ENCODE measurements at regions not wholly inside any gene's neighbourhood (a gene's known extent, or its start where the extent isn't known, plus 50 kb on each side); places are given as distances from the start of the nearest gene placed in this dataset.

DNA sequence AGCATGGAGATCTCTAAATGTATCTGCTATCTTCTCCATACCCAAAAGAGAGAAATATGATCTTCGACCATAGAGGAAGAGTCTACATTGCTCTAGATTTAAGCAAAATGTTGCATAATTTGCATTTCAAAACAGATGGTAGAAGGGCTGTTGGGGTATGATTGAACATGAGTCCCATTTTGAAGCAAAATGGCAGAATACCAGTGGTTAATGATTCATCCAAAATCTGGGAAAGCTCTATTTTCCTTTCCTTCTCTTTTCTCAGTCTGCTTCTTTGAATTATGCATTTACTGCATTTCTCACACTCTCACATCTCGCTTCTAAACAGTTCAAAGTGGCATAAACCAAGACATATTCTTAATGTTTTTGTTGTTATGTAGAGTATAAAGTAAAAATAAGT lies 178.5 kb downstream of the MACC1 start:
- TF ChIP-seq, protein P1, sequence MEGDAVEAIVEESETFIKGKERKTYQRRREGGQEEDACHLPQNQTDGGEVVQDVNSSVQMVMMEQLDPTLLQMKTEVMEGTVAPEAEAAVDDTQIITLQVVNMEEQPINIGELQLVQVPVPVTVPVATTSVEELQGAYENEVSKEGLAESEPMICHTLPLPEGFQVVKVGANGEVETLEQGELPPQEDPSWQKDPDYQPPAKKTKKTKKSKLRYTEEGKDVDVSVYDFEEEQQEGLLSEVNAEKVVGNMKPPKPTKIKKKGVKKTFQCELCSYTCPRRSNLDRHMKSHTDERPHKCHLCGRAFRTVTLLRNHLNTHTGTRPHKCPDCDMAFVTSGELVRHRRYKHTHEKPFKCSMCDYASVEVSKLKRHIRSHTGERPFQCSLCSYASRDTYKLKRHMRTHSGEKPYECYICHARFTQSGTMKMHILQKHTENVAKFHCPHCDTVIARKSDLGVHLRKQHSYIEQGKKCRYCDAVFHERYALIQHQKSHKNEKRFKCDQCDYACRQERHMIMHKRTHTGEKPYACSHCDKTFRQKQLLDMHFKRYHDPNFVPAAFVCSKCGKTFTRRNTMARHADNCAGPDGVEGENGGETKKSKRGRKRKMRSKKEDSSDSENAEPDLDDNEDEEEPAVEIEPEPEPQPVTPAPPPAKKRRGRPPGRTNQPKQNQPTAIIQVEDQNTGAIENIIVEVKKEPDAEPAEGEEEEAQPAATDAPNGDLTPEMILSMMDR (IDR thresholded peaks at IDR 0.05; ENCODE audit: insufficient read depth in 1 of 2, low read depth in 1 of 2, low read length in 1 of 2, severe bottlenecking in 1 of 2, unreplicated experiment in 1 of 2), result no peak
- Mint-ChIP-seq H3K9me3 (ENCODE audit: unreplicated experiment) (peaks cover 35% of the 10 kb centered on the region), H3K27me3 (ENCODE audit: insufficient read depth, unreplicated experiment) (no peaks in the 10 kb centered on the region), H3K27ac (ENCODE audit: unreplicated experiment) (no peak overlapping the region), H3K4me1 (ENCODE audit: low read depth, unreplicated experiment) (no peaks in the 10 kb centered on the region), H3K36me3 (ENCODE audit: insufficient read depth, unreplicated experiment) (no peaks in the 10 kb centered on the region), H3K4me3 (ENCODE audit: unreplicated experiment) (no peak overlapping the region)
- no peaks in the 10 kb centered on the region for H3K4me1 ChIP-seq
- no peak for DNase-seq
- ChIA-PET CTCF (no interaction called here), POLR2A (no interaction called here)
- no TSS peak for BruUV-seq (replicated peaks)
- H3K36me3 ChIP-seq (ENCODE audit: control insufficient read depth, insufficient read depth, low read length), result no peaks in the 10 kb centered on the region
- intact Hi-C loops (cut with micrococcal nuclease; ENCODE audit: unreplicated experiment), result no loop called here
- no peak overlapping the region for H3K4me3 ChIP-seq (ENCODE audit: low read depth, low read length)
- peaks cover 2% of the 10 kb centered on the region for H3K9me3 ChIP-seq
- H3K27me3 ChIP-seq (replicated peaks; ENCODE audit: control insufficient read depth, insufficient read depth, low read length), result no peaks in the 10 kb centered on the region

DNA sequence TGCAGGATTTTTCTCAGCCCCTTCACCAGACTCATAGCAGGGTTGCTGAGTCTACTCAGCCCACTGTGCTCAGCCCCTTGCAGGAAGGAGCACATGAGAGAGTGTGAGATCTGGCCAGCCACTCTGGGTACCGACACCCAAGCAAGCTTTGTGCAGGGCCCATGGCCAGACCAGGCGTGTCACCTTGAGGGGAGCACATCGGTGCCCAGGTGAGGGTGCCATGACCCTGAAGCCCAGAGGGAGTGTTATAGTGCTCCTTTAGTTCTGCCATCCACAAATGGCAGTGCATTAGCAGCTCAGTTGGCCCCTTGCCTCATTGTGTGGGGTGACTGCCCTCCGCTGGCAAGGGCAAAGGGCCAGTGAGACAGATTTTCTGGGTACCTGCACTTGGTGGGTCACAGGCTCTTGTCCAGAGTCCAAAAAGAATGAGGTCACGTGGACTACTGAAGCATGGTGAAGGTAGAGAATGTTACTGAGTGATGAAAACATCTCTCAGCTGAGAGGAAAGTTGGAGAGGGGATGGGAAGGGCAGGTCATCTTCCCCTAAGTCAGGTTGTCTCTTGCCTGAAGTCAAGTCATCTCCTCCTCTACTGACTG lies 181.8 kb downstream of the MACC1 start:
- DNase-seq, result no peak
- H3K27ac Mint-ChIP-seq (ENCODE audit: unreplicated experiment), result no peak overlapping the region
- intact Hi-C loops (cut with micrococcal nuclease; ENCODE audit: unreplicated experiment), result no loop called here
- ChIA-PET POLR2A (no interaction called here), CTCF (no interaction called here)
- H3K36me3 ChIP-seq (ENCODE audit: control insufficient read depth, insufficient read depth, low read length), result no peaks in the 10 kb centered on the region
- no peaks in the 10 kb centered on the region for H3K4me1 ChIP-seq
- BruUV-seq (replicated peaks), result no TSS peak
- no peak overlapping the region for H3K4me3 ChIP-seq (ENCODE audit: low read depth, low read length)
- H3K9me3 ChIP-seq, result peaks cover 2% of the 10 kb centered on the region
- no peaks in the 10 kb centered on the region for H3K4me1 Mint-ChIP-seq (ENCODE audit: low read depth, unreplicated experiment)
- TF ChIP-seq, protein P1 (IDR thresholded peaks at IDR 0.05; ENCODE audit: insufficient read depth in 1 of 2, low read depth in 1 of 2, low read length in 1 of 2, severe bottlenecking in 1 of 2, unreplicated experiment in 1 of 2), result no peak
- peaks cover 35% of the 10 kb centered on the region for H3K9me3 Mint-ChIP-seq (ENCODE audit: unreplicated experiment)
- no peaks in the 10 kb centered on the region for H3K27me3 Mint-ChIP-seq (ENCODE audit: insufficient read depth, unreplicated experiment)
- H3K27me3 ChIP-seq (replicated peaks; ENCODE audit: control insufficient read depth, insufficient read depth, low read length), result no peaks in the 10 kb centered on the region
- H3K36me3 Mint-ChIP-seq (ENCODE audit: insufficient read depth, unreplicated experiment), result no peaks in the 10 kb centered on the region
- H3K4me3 Mint-ChIP-seq (ENCODE audit: unreplicated experiment), result no peak overlapping the region

DNA sequence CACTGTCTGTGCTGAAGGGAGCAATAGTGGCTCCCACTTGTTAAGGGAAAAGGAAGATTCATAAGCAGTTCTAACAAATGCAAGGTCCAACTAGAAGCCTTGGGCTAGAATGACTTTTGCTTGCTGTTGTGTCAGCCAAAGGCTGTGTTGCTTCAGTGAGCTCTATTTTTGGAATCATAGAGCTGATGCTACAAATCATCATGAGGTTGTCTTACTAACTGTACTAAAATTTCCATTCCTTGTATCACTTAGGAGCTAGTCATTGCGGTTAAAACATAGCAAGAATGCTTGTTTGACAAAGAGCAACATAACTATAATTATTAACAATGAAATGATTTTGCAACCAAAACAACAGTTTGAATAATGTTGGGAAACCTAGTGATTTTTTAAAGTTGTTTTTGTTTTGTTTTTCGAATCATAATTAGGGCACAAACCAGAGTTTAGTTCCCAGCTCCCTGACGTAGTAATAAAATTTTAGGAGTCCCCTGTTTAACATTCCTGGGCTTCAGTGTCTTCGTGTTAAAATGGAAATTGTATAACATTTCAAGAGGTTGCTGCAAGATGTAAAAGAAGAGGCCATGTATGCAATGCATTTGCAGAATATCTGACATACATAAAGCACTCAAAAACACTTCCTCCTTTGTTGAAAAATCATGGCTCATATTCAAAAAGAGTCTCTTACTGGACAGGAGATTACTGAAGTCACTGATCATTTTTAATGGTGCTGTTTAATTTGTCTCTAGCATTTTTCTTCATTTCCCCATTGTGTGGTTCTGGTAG lies 183.4 kb downstream of the MACC1 start:
- TF ChIP-seq, protein P1 (IDR thresholded peaks at IDR 0.05; ENCODE audit: insufficient read depth in 1 of 2, low read depth in 1 of 2, low read length in 1 of 2, severe bottlenecking in 1 of 2, unreplicated experiment in 1 of 2), result no peak
- Histone ChIP-seq H3K9me3 (peaks cover 2% of the 10 kb centered on the region), H3K36me3 (ENCODE audit: control insufficient read depth, insufficient read depth, low read length) (no peaks in the 10 kb centered on the region), H3K27me3 (replicated peaks; ENCODE audit: control insufficient read depth, insufficient read depth, low read length) (no peaks in the 10 kb centered on the region), H3K4me3 (ENCODE audit: low read depth, low read length) (no peak overlapping the region), H3K4me1 (no peaks in the 10 kb centered on the region)
- POLR2A ChIA-PET, result no interaction called here
- H3K4me1 Mint-ChIP-seq (ENCODE audit: low read depth, unreplicated experiment), result no peaks in the 10 kb centered on the region
- intact Hi-C loops (cut with micrococcal nuclease; ENCODE audit: unreplicated experiment), result no loop called here
- no peak overlapping the region for H3K4me3 Mint-ChIP-seq (ENCODE audit: unreplicated experiment)
- H3K9me3 Mint-ChIP-seq (ENCODE audit: unreplicated experiment), result peaks cover 31% of the 10 kb centered on the region
- no TSS peak for BruUV-seq (replicated peaks)
- CTCF ChIA-PET, result no interaction called here
- no peak overlapping the region for H3K27ac Mint-ChIP-seq (ENCODE audit: unreplicated experiment)
- DNase-seq, result no peak
- H3K27me3 Mint-ChIP-seq (ENCODE audit: insufficient read depth, unreplicated experiment), result no peaks in the 10 kb centered on the region
- no peaks in the 10 kb centered on the region for H3K36me3 Mint-ChIP-seq (ENCODE audit: insufficient read depth, unreplicated experiment)
